ENCODE measurements at regions not wholly inside any gene's neighbourhood (a gene's known extent, or its start where the extent isn't known, plus 50 kb on each side); places are given as distances from the start of the nearest gene placed in this dataset.

- Histone ChIP-seq H3K36me3 (ENCODE audit: control insufficient read depth, insufficient read depth, low read length) (no peaks in the 10 kb centered on the region), H3K4me3 (replicated peaks; ENCODE audit: low read depth, low read length) (no peak overlapping the region), H3K27me3 (replicated peaks; ENCODE audit: control insufficient read depth, insufficient read depth, low read length) (no peaks in the 10 kb centered on the region)
- TF ChIP-seq CTCF (IDR thresholded peaks at IDR 0.05; ENCODE audit: insufficient read depth, low read length, poor library complexity, severe bottlenecking), result no peak
- DNase-seq (ENCODE audit: extremely low read depth, insufficient read length), result no peak
Observed at GRCh38 chr1:187046293-187046692, 217.5 kb downstream of the PLA2G4A start.

GRCh38 chr1:187047298-187047697 is 218.5 kb downstream of the PLA2G4A start:
- no peak for TF ChIP-seq CTCF (IDR thresholded peaks at IDR 0.05; ENCODE audit: insufficient read depth, low read length, poor library complexity, severe bottlenecking)

GRCh38 chr1:187051618-187052232 is 223.0 kb downstream of the PLA2G4A start:
- peak; percentile 51 for TF ChIP-seq CTCF (IDR thresholded peaks at IDR 0.05; ENCODE audit: insufficient read depth, low read length, poor library complexity, severe bottlenecking)
- Histone ChIP-seq H3K27me3 (replicated peaks; ENCODE audit: control insufficient read depth, insufficient read depth, low read length) (no peaks in the 10 kb centered on the region), H3K4me3 (replicated peaks; ENCODE audit: low read depth, low read length) (no peak overlapping the region), H3K36me3 (ENCODE audit: control insufficient read depth, insufficient read depth, low read length) (no peaks in the 10 kb centered on the region)
- DNase-seq (ENCODE audit: extremely low read depth, insufficient read length), result peak; percentile 26

More at GRCh38 chr1:187047298-187047697, 218.5 kb downstream of the PLA2G4A start:
- no peak for DNase-seq (ENCODE audit: extremely low read depth, insufficient read length)
- H3K36me3 ChIP-seq (ENCODE audit: control insufficient read depth, insufficient read depth, low read length), result no peaks in the 10 kb centered on the region
- H3K27me3 ChIP-seq (replicated peaks; ENCODE audit: control insufficient read depth, insufficient read depth, low read length), result no peaks in the 10 kb centered on the region
- no peak overlapping the region for H3K4me3 ChIP-seq (replicated peaks; ENCODE audit: low read depth, low read length)

GRCh38 chr1:187053876-187054275 is 225.1 kb downstream of the PLA2G4A start:
- H3K36me3 ChIP-seq (ENCODE audit: control insufficient read depth, insufficient read depth, low read length), result no peaks in the 10 kb centered on the region
- H3K27me3 ChIP-seq (replicated peaks; ENCODE audit: control insufficient read depth, insufficient read depth, low read length), result no peaks in the 10 kb centered on the region
- H3K4me3 ChIP-seq (replicated peaks; ENCODE audit: low read depth, low read length), result no peak overlapping the region
- no peak for TF ChIP-seq CTCF (IDR thresholded peaks at IDR 0.05; ENCODE audit: insufficient read depth, low read length, poor library complexity, severe bottlenecking)
- no peak for DNase-seq (ENCODE audit: extremely low read depth, insufficient read length)

GRCh38 chr1:187054862-187055757 is 226.4 kb downstream of the PLA2G4A start:
- no peaks in the 10 kb centered on the region for H3K36me3 ChIP-seq (ENCODE audit: control insufficient read depth, insufficient read depth, low read length)
- no peak for TF ChIP-seq CTCF (IDR thresholded peaks at IDR 0.05; ENCODE audit: insufficient read depth, low read length, poor library complexity, severe bottlenecking)
- no peak overlapping the region for H3K4me3 ChIP-seq (replicated peaks; ENCODE audit: low read depth, low read length)
- no peak for DNase-seq (ENCODE audit: extremely low read depth, insufficient read length)
- H3K27me3 ChIP-seq (replicated peaks; ENCODE audit: control insufficient read depth, insufficient read depth, low read length), result no peaks in the 10 kb centered on the region

Data from GM06990 (cell line).